A549 (cell line): ENCODE measurements at regions not wholly inside any gene's neighbourhood (a gene's known extent, or its start where the extent isn't known, plus 50 kb on each side); places are given as distances from the start of the nearest gene placed in this dataset.

ENCODE experiments used
- CEBPB ChIP-seq, 2 experiments: fragments of >200 bp in 1 of 2; sonication (Bioruptor Twin) in 1 of 2; formaldehyde crosslinking in 1 of 2; IDR thresholded peaks; 2 replicates each; pipeline ENCODE4 v1.6.1; 2012 to 2016
- CHD2 ChIP-seq: fragments of 150-350 bp; IDR thresholded peaks from 2 replicates; pipeline ENCODE4 v1.6.1; 2014; ENCODE audit warnings: low read length; ENCODE audit not compliant: partially characterized antibody
- EP300 ChIP-seq, 2 experiments: fragments of >200 bp; sonication (Bioruptor Twin); formaldehyde crosslinking; IDR thresholded peaks; 2 replicates in 1 of 2; 3 replicates in 1 of 2; pipeline ENCODE4 v1.6.1; 2016 to 2017
- FOSL2 ChIP-seq, 2 experiments: fragments of 450-650 bp in 1 of 2; fragments of >200 bp in 1 of 2; sonication (Bioruptor Twin) in 1 of 2; formaldehyde crosslinking; IDR thresholded peaks; 2 replicates each; pipeline versions ENCODE4 v1.5.0 to v1.6.1; 2016 to 2020; ENCODE audit warnings: mild to moderate bottlenecking in 1 of 2, moderate library complexity in 1 of 2
- HOXB13 ChIP-seq: fragments of 250-450 bp; sonication (Bioruptor Pico); IDR thresholded peaks from 2 replicates; pipeline ENCODE4 v1.5.0; 2020; ENCODE audit warnings: low read depth, mild to moderate bottlenecking, moderate library complexity
- KDM1A ChIP-seq: fragments of 200-600 bp; sonication (generic); IDR thresholded peaks from 2 replicates; pipeline ENCODE4 v1.6.1; 2016; ENCODE audit warnings: low read depth, mild to moderate bottlenecking
- POLR2A ChIP-seq: IDR thresholded peaks from 2 replicates; pipeline ENCODE4 v1.6.1; 2012; ENCODE audit warnings: mild to moderate bottlenecking, low read length
- RAD21 ChIP-seq, 2 experiments: fragments of >200 bp in 1 of 2; sonication (Bioruptor Twin) in 1 of 2; formaldehyde crosslinking in 1 of 2; IDR thresholded peaks in 1 of 2; conservative IDR thresholded peaks in 1 of 2; 2 replicates in 1 of 2; 3 replicates in 1 of 2; pipeline ENCODE4 v1.6.1; 2012 to 2018; ENCODE audit warnings: inconsistent platforms in 1 of 2
- TF ChIP-seq, protein P1 (sequence below): IDR thresholded peaks from 2 replicates; pipeline ENCODE4 v1.6.1; 2012
- TF ChIP-seq, protein P2 (sequence below): fragments of >200 bp; sonication (Bioruptor Twin); formaldehyde crosslinking; IDR thresholded peaks from 3 replicates; pipeline ENCODE4 v1.5.1; 2016

DNA sequence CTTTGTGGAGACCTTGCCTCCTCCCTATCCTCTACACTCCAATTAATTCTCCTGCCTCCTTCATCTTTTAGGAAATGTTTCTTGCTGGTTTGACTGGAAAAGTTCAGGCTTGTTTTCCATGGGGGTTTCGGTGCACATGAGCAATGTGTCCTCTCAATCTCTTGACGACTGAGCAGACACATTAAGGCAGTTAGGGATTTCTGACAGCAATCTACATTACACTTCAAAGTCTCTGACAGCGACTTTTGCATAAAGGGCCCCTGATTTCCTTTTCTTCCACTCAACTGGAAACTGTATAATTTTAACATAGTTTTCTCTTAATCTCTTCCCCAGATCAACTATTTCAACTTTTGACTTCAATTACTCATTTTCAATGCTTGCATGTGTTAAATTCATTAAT, 394.0 kb downstream of the MEIS1 start:
- TF ChIP-seq, protein P1, sequence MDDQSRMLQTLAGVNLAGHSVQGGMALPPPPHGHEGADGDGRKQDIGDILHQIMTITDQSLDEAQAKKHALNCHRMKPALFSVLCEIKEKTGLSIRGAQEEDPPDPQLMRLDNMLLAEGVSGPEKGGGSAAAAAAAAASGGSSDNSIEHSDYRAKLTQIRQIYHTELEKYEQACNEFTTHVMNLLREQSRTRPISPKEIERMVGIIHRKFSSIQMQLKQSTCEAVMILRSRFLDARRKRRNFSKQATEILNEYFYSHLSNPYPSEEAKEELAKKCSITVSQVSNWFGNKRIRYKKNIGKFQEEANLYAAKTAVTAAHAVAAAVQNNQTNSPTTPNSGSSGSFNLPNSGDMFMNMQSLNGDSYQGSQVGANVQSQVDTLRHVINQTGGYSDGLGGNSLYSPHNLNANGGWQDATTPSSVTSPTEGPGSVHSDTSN: no peak
- TF ChIP-seq, protein P2, sequence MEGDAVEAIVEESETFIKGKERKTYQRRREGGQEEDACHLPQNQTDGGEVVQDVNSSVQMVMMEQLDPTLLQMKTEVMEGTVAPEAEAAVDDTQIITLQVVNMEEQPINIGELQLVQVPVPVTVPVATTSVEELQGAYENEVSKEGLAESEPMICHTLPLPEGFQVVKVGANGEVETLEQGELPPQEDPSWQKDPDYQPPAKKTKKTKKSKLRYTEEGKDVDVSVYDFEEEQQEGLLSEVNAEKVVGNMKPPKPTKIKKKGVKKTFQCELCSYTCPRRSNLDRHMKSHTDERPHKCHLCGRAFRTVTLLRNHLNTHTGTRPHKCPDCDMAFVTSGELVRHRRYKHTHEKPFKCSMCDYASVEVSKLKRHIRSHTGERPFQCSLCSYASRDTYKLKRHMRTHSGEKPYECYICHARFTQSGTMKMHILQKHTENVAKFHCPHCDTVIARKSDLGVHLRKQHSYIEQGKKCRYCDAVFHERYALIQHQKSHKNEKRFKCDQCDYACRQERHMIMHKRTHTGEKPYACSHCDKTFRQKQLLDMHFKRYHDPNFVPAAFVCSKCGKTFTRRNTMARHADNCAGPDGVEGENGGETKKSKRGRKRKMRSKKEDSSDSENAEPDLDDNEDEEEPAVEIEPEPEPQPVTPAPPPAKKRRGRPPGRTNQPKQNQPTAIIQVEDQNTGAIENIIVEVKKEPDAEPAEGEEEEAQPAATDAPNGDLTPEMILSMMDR: no peak
- no peak for TF ChIP-seq EP300 (IDR thresholded peaks at IDR 0.05)
- TF ChIP-seq POLR2A: no peak
- TF ChIP-seq CHD2: no peak
- no peak for TF ChIP-seq CEBPB (IDR thresholded peaks at IDR 0.05)
- no peak for TF ChIP-seq RAD21 (conservative IDR thresholded peaks at IDR 0.05 in 1 of 2, IDR thresholded peaks at IDR 0.05 in 1 of 2)
- TF ChIP-seq KDM1A: no peak
- no peak for TF ChIP-seq FOSL2 (IDR thresholded peaks at IDR 0.05)
- TF ChIP-seq FOSL2 (CRISPR knock-in tag; IDR thresholded peaks at IDR 0.05): no peak
- TF ChIP-seq HOXB13: no peak
